ENCODE measurements at regions not wholly inside any gene's neighbourhood (a gene's known extent, or its start where the extent isn't known, plus 50 kb on each side); places are given as distances from the start of the nearest gene placed in this dataset.
"Not testable (repeated sequence)": the region's sequence is repeated elsewhere in the genome, so short reads cannot be mapped to it uniquely, and the experiment has no call there.

DNA sequence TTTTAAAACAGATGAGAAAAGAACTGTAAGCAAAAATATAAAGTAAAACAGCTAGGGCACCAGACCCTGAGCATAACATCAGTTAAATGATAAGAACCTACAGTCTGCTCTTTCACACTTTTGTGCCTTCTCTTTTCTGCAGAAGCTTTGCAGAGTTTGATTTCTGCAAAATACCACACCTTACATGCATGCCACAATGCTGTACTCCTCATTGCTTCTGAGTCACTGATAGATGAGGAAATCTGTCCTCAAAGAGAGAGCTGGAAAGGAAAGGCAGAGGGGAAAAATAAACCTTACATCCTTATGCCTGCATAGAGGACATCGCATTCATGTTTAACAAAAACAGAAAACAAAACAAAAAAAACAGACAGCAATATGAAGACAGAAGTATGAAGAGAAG is 142.9 kb downstream of the ATPSCKMT start:
- Histone ChIP-seq H3K4me1 (no peaks in the 10 kb centered on the region), H3K9me3 (no peaks in the 10 kb centered on the region), H3K36me3 (no peaks in the 10 kb centered on the region), H3K27ac (no peak overlapping the region), H3K4me3 (no peak overlapping the region), H3K27me3 (no peaks in the 10 kb centered on the region)
- TF ChIP-seq POLR2AphosphoS5 (IDR thresholded peaks at IDR 0.05; ENCODE audit: insufficient read depth in 1 of 2, low read depth in 1 of 2) (no peak), POLR2A (IDR thresholded peaks at IDR 0.05) (no peak)
- TF ChIP-seq, protein P1, sequence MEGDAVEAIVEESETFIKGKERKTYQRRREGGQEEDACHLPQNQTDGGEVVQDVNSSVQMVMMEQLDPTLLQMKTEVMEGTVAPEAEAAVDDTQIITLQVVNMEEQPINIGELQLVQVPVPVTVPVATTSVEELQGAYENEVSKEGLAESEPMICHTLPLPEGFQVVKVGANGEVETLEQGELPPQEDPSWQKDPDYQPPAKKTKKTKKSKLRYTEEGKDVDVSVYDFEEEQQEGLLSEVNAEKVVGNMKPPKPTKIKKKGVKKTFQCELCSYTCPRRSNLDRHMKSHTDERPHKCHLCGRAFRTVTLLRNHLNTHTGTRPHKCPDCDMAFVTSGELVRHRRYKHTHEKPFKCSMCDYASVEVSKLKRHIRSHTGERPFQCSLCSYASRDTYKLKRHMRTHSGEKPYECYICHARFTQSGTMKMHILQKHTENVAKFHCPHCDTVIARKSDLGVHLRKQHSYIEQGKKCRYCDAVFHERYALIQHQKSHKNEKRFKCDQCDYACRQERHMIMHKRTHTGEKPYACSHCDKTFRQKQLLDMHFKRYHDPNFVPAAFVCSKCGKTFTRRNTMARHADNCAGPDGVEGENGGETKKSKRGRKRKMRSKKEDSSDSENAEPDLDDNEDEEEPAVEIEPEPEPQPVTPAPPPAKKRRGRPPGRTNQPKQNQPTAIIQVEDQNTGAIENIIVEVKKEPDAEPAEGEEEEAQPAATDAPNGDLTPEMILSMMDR (IDR thresholded peaks at IDR 0.05) = no peak
- no peak for DNase-seq (ENCODE audit: extremely low spot score in 2 of 2)
- intact Hi-C loops (cut with DNase I) = no loop called here

DNA sequence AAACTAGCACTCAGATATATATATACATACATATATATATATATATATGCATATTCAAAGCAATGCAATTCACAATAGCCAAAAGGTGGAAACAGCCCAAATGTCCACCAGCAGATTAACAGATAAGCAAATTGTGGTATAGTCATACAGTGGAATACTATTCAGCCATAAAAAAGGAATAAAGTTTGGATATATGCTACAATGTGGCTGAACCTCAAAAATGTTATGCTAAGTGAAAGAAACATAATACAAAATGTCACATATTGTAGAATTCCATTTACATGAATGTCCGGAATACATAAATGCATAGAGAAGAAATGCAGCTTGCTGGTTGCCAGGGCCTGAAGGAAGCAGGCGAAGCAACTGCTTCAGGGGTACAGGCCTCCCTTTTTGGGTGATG is 143.4 kb downstream of the ATPSCKMT start:
- intact Hi-C loops (cut with DNase I) = no loop called here
- Histone ChIP-seq H3K27ac (no peak overlapping the region), H3K9me3 (no peaks in the 10 kb centered on the region), H3K4me1 (no peaks in the 10 kb centered on the region), H3K27me3 (no peaks in the 10 kb centered on the region), H3K36me3 (no peaks in the 10 kb centered on the region), H3K4me3 (no peak overlapping the region)
- TF ChIP-seq POLR2A (IDR thresholded peaks at IDR 0.05) (no peak), POLR2AphosphoS5 (IDR thresholded peaks at IDR 0.05; ENCODE audit: insufficient read depth in 1 of 2, low read depth in 1 of 2) (no peak)
- TF ChIP-seq, protein P1 (IDR thresholded peaks at IDR 0.05) = no peak
- no peak for DNase-seq (ENCODE audit: extremely low spot score in 2 of 2)

DNA sequence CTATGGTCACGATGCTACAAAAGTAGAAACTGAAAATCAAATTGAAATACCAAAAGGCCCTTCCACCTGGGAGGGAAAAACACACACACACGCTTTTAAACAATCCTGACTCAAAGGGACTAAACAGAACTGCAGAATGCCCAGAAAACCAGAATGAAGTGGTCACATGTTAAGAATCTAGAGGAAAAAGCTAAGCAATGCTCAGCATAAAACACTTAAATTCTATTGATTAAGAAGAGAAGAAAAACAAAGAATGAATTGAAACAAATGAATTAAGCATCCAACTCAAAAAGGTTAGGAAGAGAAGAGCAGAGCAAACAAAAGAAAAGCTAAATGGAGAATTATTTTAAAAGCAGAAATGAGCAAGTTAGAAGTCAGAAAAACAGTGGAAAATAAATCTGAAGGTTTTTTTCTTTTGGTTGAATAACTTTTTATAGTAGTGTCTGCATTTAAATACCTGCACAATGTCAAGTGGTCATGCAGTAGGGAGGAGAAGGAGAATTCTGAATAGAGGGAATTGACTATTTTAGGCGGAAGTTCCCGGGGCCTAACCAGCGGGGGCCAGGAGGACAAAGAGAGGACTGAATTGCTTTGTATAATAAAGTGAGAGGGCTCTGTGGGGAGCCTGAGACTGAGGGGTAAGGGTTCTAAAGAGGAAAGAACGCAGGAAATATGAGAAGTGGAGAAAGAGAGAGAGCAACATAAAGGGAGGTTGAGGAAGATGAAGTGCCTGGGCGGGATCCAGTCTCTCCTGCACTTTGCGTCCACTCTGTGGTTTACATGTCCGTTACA is 146.8 kb downstream of the ATPSCKMT start:
- H3K9me3 ChIP-seq = peaks cover 8% of the 10 kb centered on the region
- H3K27ac ChIP-seq = no peak overlapping the region
- no peak overlapping the region for H3K4me3 ChIP-seq
- TF ChIP-seq, protein P1 (IDR thresholded peaks at IDR 0.05) = no peak
- TF ChIP-seq POLR2AphosphoS5 (IDR thresholded peaks at IDR 0.05; ENCODE audit: insufficient read depth in 1 of 2, low read depth in 1 of 2) (no peak), POLR2A (IDR thresholded peaks at IDR 0.05) (no peak)
- no peaks in the 10 kb centered on the region for H3K4me1 ChIP-seq
- no peaks in the 10 kb centered on the region for H3K27me3 ChIP-seq
- no peaks in the 10 kb centered on the region for H3K36me3 ChIP-seq
- intact Hi-C loops (cut with DNase I) = no loop called here
- DNase-seq (ENCODE audit: extremely low spot score in 2 of 2) = no peak

DNA sequence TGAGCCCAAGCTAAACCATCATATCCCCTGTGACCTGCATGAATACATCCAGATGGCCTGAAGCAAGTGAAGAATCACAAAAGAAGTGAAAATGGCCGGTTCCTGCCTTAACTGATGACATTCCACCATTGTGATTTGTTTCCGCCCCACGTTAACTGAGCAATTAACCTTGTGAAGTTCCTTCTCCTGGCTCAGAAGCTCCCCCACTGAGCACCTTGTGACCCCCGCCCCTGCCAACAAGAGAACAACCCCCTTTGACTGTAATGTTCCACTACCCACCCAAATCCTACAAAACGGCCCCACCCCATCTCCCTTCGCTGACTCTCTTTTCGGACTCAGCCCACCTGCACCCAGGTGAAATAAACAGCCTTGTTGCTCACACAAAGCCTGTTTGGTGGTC is 147.5 kb downstream of the ATPSCKMT start:
- H3K4me1 ChIP-seq; H3K27ac ChIP-seq; H3K27me3 ChIP-seq; intact Hi-C loops (cut with DNase I); H3K4me3 ChIP-seq; DNase-seq (ENCODE audit: extremely low spot score in 2 of 2); H3K9me3 ChIP-seq; H3K36me3 ChIP-seq: not testable (repeated sequence)

DNA sequence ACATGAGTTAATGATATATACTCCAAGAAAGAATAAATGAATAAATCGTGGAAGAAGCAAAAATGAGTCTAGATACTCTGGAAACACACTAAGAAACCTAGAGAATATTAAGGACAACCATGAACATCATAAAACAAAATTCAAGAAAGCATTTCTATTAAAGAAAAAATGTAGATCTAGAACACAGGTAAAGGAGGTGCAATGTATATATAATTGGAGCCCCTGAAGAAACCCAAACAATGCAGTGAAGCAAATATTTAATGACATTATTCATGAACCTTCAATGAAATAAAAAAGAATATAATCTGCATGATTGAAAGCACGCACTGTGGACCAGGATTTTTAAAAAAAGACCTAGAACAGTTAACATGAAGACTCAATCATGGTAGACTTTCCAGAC is 150.1 kb downstream of the ATPSCKMT start:
- Histone ChIP-seq H3K4me3 (no peak overlapping the region), H3K9me3 (peaks cover 8% of the 10 kb centered on the region), H3K27ac (no peak overlapping the region), H3K36me3 (no peaks in the 10 kb centered on the region), H3K4me1 (no peaks in the 10 kb centered on the region), H3K27me3 (no peaks in the 10 kb centered on the region)
- intact Hi-C loops (cut with DNase I) = no loop called here
- TF ChIP-seq, protein P1 (IDR thresholded peaks at IDR 0.05) = no peak
- no peak for TF ChIP-seq POLR2AphosphoS5 (IDR thresholded peaks at IDR 0.05; ENCODE audit: insufficient read depth in 1 of 2, low read depth in 1 of 2)
- no peak for TF ChIP-seq POLR2A (IDR thresholded peaks at IDR 0.05)
- DNase-seq (ENCODE audit: extremely low spot score in 2 of 2) = no peak
